GM12878 (cell line): ENCODE measurements at regions not wholly inside any gene's neighbourhood (a gene's known extent, or its start where the extent isn't known, plus 50 kb on each side); places are given as distances from the start of the nearest gene placed in this dataset.

Experiments used
- ATAC-seq: fragments of 200-7000 bp; cut with Tn5 transposase; 3 replicates; pipeline ENCODE4 v1.9.1; 2020; ENCODE audit warnings: mild to moderate bottlenecking, moderate library complexity
- BruUV-seq: library from RNA; stranded (reverse); fragments of 400-500 nt; replicated peaks from 2 replicates; lab custom pipeline; 2021; lab: Mats Ljungman, UMichigan
- CTCF ChIA-PET: fragments of 300-600 bp; sonication (Branson Sonifier 250); formaldehyde crosslinking; extraction: SDS; loops from one replicate; lab custom pipeline; 2021; ENCODE audit warnings: inconsistent platforms; lab: Yijun Ruan, JAX
- POLR2A ChIA-PET: fragments of 350-600 bp; formaldehyde crosslinking; extraction: SDS; loops from one replicate; lab custom pipeline; 2021; ENCODE audit warnings: inconsistent platforms; lab: Charles Lee
- RAD21 ChIA-PET: fragments of 300-600 bp; sonication (Branson Sonifier 250); formaldehyde crosslinking; loops from one replicate; lab custom pipeline; 2023; ENCODE audit warnings: antibody characterized with exemption; ENCODE audit not compliant: unreplicated experiment; lab: Charles Lee
- SMC1A ChIA-PET: fragments of 300-600 bp; sonication (Branson Sonifier 250); formaldehyde crosslinking; loops from one replicate; lab custom pipeline; 2023; ENCODE audit not compliant: unreplicated experiment, uncharacterized antibody; lab: Charles Lee
- DNase-seq: peaks from one replicate; pipeline ENCODE4 v3.0.0-alpha.2; 2011; ENCODE audit warnings: low read depth, low spot score
- FAIRE-seq: peaks from 3 replicates; lab custom pipeline; 2011; peaks lifted over from hg19 to GRCh38; lab: Jason Lieb, UNC
- H2AFZ ChIP-seq: 2 replicates; pipeline ENCODE4 v1.6.0; 2011; ENCODE audit warnings: low read depth, low read length, control low read depth; ENCODE audit not compliant: control insufficient read depth
- H3K27ac ChIP-seq: 2 replicates; pipeline ENCODE4 v1.5.1; 2011; ENCODE audit warnings: control low read depth; ENCODE audit not compliant: control insufficient read depth, insufficient read depth
- H3K27me3 ChIP-seq, 2 experiments: replicated peaks in 1 of 2; 2 replicates each; pipeline versions ENCODE4 v1.6.0 to v1.6.1; 2011; ENCODE audit warnings: low read length in 1 of 2; ENCODE audit not compliant: control insufficient read depth in 2 of 2, insufficient read depth in 2 of 2
- H3K36me3 ChIP-seq, 2 experiments: 2 replicates each; pipeline ENCODE4 v1.5.1; 2011; ENCODE audit warnings: low read length in 1 of 2; ENCODE audit not compliant: control insufficient read depth in 2 of 2, insufficient read depth in 2 of 2
- H3K4me1 ChIP-seq: 2 replicates; pipeline ENCODE4 v1.6.1; 2011; ENCODE audit warnings: mild to moderate bottlenecking, low read length, moderate library complexity, mixed read lengths; ENCODE audit not compliant: control insufficient read depth, insufficient read depth
- H3K4me2 ChIP-seq: 2 replicates; pipeline ENCODE4 v1.6.0; 2011; ENCODE audit warnings: control low read depth; ENCODE audit not compliant: control insufficient read depth, insufficient read depth
- H3K4me3 ChIP-seq: fragments of 200-600 bp; sonication (generic); 2 replicates; pipeline ENCODE4 v1.5.1; 2016
- H3K79me2 ChIP-seq: 2 replicates; pipeline ENCODE4 v1.6.0; 2011; ENCODE audit warnings: low read length; ENCODE audit not compliant: control insufficient read depth, insufficient read depth
- H3K9ac ChIP-seq: 2 replicates; pipeline ENCODE4 v1.8.0; 2011; ENCODE audit warnings: low read length, control low read depth, mixed read lengths; ENCODE audit not compliant: control insufficient read depth, insufficient read depth
- H3K9me3 ChIP-seq: replicated peaks from 3 replicates; pipeline ENCODE4 v1.5.1; 2011; ENCODE audit warnings: mild to moderate bottlenecking, low read length; ENCODE audit not compliant: control insufficient read depth, insufficient read depth
- H4K20me1 ChIP-seq: 2 replicates; pipeline ENCODE4 v1.6.0; 2011; ENCODE audit not compliant: control insufficient read depth, insufficient read depth
- CBFB ChIP-seq: IDR thresholded peaks from 2 replicates; pipeline ENCODE4 v1.6.1; 2016; ENCODE audit warnings: antibody characterized with exemption, low read depth
- DPF2 ChIP-seq: fragments of 450-650 bp; IDR thresholded peaks from 2 replicates; pipeline ENCODE4 v1.6.1; 2017; ENCODE audit warnings: mild to moderate bottlenecking
- EZH2 ChIP-seq: IDR thresholded peaks from 2 replicates; pipeline ENCODE4 v1.6.1; 2012; ENCODE audit warnings: low read depth, mild to moderate bottlenecking, control low read depth, inconsistent platforms, low read length, borderline replicate concordance; ENCODE audit not compliant: control insufficient read depth
- JUNB ChIP-seq: IDR thresholded peaks from 2 replicates; pipeline ENCODE4 v1.6.1; 2016; ENCODE audit warnings: antibody characterized with exemption, mild to moderate bottlenecking
- LARP7 ChIP-seq: fragments of 450-650 bp; IDR thresholded peaks from 2 replicates; pipeline ENCODE4 v1.6.1; 2017; ENCODE audit warnings: mild to moderate bottlenecking
- MLLT1 ChIP-seq: fragments of 450-650 bp; IDR thresholded peaks from 2 replicates; pipeline ENCODE4 v1.6.1; 2016; ENCODE audit warnings: mild to moderate bottlenecking
- MXI1 ChIP-seq: fragments of 150-350 bp; IDR thresholded peaks from 2 replicates; pipeline ENCODE4 v1.6.1; 2011; ENCODE audit warnings: low read depth, mild to moderate bottlenecking, inconsistent platforms, low read length, improper control_type of control experiment
- POLR2AphosphoS5 ChIP-seq: IDR thresholded peaks from 2 replicates; pipeline ENCODE4 v1.6.1; 2011; ENCODE audit warnings: mild to moderate bottlenecking, low read length, inconsistent platforms
- PRDM15 ChIP-seq: fragments of 450-650 bp; formaldehyde crosslinking; IDR thresholded peaks from 2 replicates; pipeline ENCODE4 v1.4.0; 2020; ENCODE audit warnings: mild to moderate bottlenecking, moderate library complexity
- RB1 ChIP-seq: fragments of 450-650 bp; formaldehyde crosslinking; IDR thresholded peaks from 2 replicates; pipeline ENCODE4 v1.6.1; 2017; ENCODE audit warnings: mild to moderate bottlenecking, borderline replicate concordance
- SUPT20H ChIP-seq: IDR thresholded peaks from 2 replicates; pipeline ENCODE4 v1.6.1; 2011; ENCODE audit warnings: low read depth, mild to moderate bottlenecking, low read length, moderate library complexity, borderline replicate concordance; ENCODE audit not compliant: control insufficient read depth
- TARDBP ChIP-seq: IDR thresholded peaks from 2 replicates; pipeline ENCODE4 v1.6.1; 2016; ENCODE audit warnings: borderline replicate concordance
- WGBS: methylation state at CpG from one replicate; pipeline ENCODE4 v1.1.6; 2016; ENCODE audit warnings: low lambda C conversion rate; ENCODE audit not compliant: insufficient replicate concordance, insufficient coverage; ENCODE audit errors: missing lambda C conversion rate; 5-methylcytosine and 5-hydroxymethylcytosine counted together
- in situ Hi-C: fragments of 300-500 bp; cut with MboI; formaldehyde crosslinking; loops from 9 replicates; pipeline ENCODE4 v1.14.3; 2018; ENCODE audit warnings: mixed read lengths
- intact Hi-C: fragments of 100-400 bp; cut with micrococcal nuclease; formaldehyde crosslinking; loops from one replicate; pipeline ENCODE4 v1.14.2; 2022; ENCODE audit not compliant: unreplicated experiment
- TF ChIP-seq, protein P1 (sequence below): fragments of 450-650 bp; IDR thresholded peaks from 2 replicates; pipeline ENCODE4 v1.6.1; 2017; ENCODE audit warnings: low read depth, mild to moderate bottlenecking, moderate library complexity

DNA sequence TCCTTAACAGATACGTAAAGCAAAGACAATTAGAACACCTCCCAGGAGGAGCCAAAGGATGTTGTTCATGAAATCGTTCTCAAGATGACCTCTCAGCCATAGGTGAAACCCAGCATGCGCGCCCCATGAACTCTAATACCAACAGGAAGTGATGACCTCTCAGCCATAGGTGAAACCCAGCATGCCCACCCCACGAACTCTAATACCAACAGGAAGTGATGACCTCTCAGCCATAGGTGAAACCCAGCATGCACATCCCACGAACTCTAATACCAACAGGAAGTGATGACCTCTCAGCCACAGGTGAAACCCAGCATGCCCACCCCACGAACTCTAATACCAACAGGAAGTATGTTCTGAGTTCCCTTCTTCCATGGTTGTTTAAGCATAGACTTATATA lies 205.2 kb upstream of the ADARB2 start:
- RAD21 ChIA-PET = no interaction called here
- no peak for FAIRE-seq
- Histone ChIP-seq H3K9ac (no peak overlapping the region), H3K4me1 (no peaks in the 10 kb centered on the region), H3K27me3 (no peaks in the 10 kb centered on the region), H2AFZ (no peak overlapping the region), H3K79me2 (no peaks in the 10 kb centered on the region), H3K4me2 (no peak overlapping the region), H3K9me3 (no peaks in the 10 kb centered on the region), H3K4me3 (no peak overlapping the region), H3K27ac (no peak overlapping the region), H4K20me1 (no peaks in the 10 kb centered on the region), H3K36me3 (no peaks in the 10 kb centered on the region)
- SMC1A ChIA-PET = no interaction called here
- in situ Hi-C loops = no loop called here
- no peak for TF ChIP-seq MLLT1
- no peak for TF ChIP-seq POLR2AphosphoS5
- TF ChIP-seq SUPT20H = no peak
- no peak for TF ChIP-seq LARP7
- TF ChIP-seq JUNB = no peak
- TF ChIP-seq EZH2 = no peak
- no peak for TF ChIP-seq RB1
- TF ChIP-seq CBFB = no peak
- BruUV-seq = no TSS peak
- CTCF ChIA-PET = no interaction called here
- intact Hi-C loops = no loop called here
- ATAC-seq = no peak; the same call in none of the 3 replicates
- POLR2A ChIA-PET = no interaction called here
- 7% methylated on average over 7 of the region's 7 CpGs for WGBS
- DNase-seq = peak; percentile 4

DNA sequence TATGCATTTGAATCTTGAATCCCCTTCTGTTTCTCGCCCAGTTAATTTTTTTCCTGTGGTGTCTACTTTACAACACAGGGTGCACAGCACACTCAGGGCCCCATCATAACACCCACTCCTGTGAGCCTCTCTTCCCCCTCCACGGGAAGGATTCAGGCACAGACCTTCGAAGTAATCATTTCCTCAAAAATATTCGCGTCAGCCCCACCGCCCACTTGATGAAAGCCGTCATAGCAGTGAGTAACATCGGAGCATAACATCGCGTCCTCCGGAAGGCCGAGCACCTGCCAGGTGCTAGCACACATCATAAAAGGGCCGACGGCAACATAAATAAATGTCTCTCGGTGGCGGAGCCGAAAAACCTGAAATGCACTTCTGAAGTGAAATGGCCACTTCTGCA lies 201.7 kb upstream of the ADARB2 start:
- Histone ChIP-seq H3K36me3 (no peaks in the 10 kb centered on the region), H3K9ac (no peak overlapping the region), H2AFZ (no peak overlapping the region), H3K79me2 (no peaks in the 10 kb centered on the region), H3K9me3 (no peaks in the 10 kb centered on the region; the same call in 2 of the 3 replicates), H3K27me3 (no peaks in the 10 kb centered on the region), H3K27ac (no peak overlapping the region), H3K4me1 (no peaks in the 10 kb centered on the region), H3K4me3 (no peak overlapping the region), H4K20me1 (no peaks in the 10 kb centered on the region), H3K4me2 (no peak overlapping the region)
- WGBS = 63% methylated on average over 17 of the region's 17 CpGs
- ChIA-PET RAD21 (no interaction called here), POLR2A (no interaction called here), SMC1A (no interaction called here), CTCF (no interaction called here)
- FAIRE-seq (no peak), DNase-seq (no peak), ATAC-seq (no peak)
- no TSS peak for BruUV-seq
- in situ Hi-C loops = no loop called here
- intact Hi-C loops = no loop called here
- TF ChIP-seq MXI1 (no peak), DPF2 (no peak), TARDBP (no peak), PRDM15 (CRISPR knock-in tag) (no peak)
- TF ChIP-seq, protein P1, sequence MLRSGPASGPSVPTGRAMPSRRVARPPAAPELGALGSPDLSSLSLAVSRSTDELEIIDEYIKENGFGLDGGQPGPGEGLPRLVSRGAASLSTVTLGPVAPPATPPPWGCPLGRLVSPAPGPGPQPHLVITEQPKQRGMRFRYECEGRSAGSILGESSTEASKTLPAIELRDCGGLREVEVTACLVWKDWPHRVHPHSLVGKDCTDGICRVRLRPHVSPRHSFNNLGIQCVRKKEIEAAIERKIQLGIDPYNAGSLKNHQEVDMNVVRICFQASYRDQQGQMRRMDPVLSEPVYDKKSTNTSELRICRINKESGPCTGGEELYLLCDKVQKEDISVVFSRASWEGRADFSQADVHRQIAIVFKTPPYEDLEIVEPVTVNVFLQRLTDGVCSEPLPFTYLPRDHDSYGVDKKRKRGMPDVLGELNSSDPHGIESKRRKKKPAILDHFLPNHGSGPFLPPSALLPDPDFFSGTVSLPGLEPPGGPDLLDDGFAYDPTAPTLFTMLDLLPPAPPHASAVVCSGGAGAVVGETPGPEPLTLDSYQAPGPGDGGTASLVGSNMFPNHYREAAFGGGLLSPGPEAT = no peak
